Thyroid gland (tissue), 4 donors: ENCODE measurements at regions not wholly inside any gene's neighbourhood (a gene's known extent, or its start where the extent isn't known, plus 50 kb on each side); places are given as distances from the start of the nearest gene placed in this dataset.

Experiments
- DNase-seq, 2 donors: peaks; one replicate each; pipeline ENCODE4 v3.0.0-alpha.2; 2019
- H3K27ac ChIP-seq, 3 donors: fragments of 200-600 bp; sonication (generic); 1 replicate in 2 of 3; 2 replicates in 1 of 3; pipeline ENCODE4 v1.5.1; 2016 to 2019; ENCODE audit warnings: mild to moderate bottlenecking in 1 of 3, moderate library complexity in 1 of 3
- H3K27me3 ChIP-seq: fragments of 200-600 bp; sonication (generic); one replicate; pipeline ENCODE4 v1.5.1; 2019
- H3K36me3 ChIP-seq, 2 donors: fragments of 200-600 bp; sonication (generic); one replicate each; pipeline ENCODE4 v1.5.1; 2016 to 2019
- H3K4me1 ChIP-seq, 2 donors: fragments of 200-600 bp; sonication (generic); one replicate each; pipeline ENCODE4 v1.5.1; 2017 to 2019
- H3K4me3 ChIP-seq, 3 donors: fragments of 200-600 bp; sonication (generic); replicated peaks in 1 of 3; 1 replicate in 2 of 3; 2 replicates in 1 of 3; pipeline ENCODE4 v1.5.1; 2016; ENCODE audit warnings: mild to moderate bottlenecking in 1 of 3
- H3K9me3 ChIP-seq: fragments of 200-600 bp; sonication (generic); one replicate; pipeline ENCODE4 v1.5.1; 2017
- POLR2A ChIP-seq, 2 donors: fragments of 450-650 bp; IDR thresholded peaks; one replicate each; pipeline ENCODE4 v1.6.1; 2017; ENCODE audit warnings: antibody characterized with exemption in 2 of 2, mild to moderate bottlenecking in 2 of 2, moderate library complexity in 1 of 2
- WGBS, 2 donors: methylation state at CpG; one replicate each; pipeline ENCODE4 v1.1.5; 2017; 5-methylcytosine and 5-hydroxymethylcytosine counted together
- intact Hi-C: fragments of 100-400 bp; cut with DNase I; formaldehyde crosslinking; loops from one replicate; pipeline ENCODE4 v1.15.1; 2023
- TF ChIP-seq, protein P1 (sequence below), 6 experiments: fragments of 200-600 bp in 3 of 6; fragments of 450-650 bp in 3 of 6; sonication (generic) in 3 of 6; IDR thresholded peaks; one replicate each; pipeline ENCODE4 v1.5.1; 2016 to 2019; ENCODE audit warnings: antibody characterized with exemption in 6 of 6, mild to moderate bottlenecking in 2 of 6, inconsistent platforms in 1 of 6, moderate library complexity in 1 of 6

DNA sequence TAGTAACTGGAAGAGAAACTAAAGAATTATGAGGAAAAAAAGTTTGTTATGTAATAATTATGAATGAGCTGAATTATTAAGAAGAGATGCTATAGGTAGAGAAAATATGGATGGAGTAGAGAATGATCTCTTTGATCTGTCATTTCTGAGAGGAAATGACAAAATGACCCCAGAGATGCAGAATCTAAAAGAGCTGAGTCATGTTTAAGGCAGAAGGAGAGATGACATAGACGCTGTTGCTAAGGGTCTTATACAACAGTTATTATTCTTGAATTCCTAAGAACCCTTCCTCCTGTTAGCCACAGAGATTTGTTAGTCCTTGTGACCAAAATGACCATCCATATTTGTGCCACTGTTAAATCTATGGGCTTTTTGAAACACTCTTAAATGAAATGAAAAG, 58.3 kb upstream of the FREM2 start:
- WGBS, 2 donors = 69 to 71% methylated on average over 1 of the region's 1 CpG
- intact Hi-C loops = no loop called here
- H3K36me3 ChIP-seq = no peaks in the 10 kb centered on the region

DNA sequence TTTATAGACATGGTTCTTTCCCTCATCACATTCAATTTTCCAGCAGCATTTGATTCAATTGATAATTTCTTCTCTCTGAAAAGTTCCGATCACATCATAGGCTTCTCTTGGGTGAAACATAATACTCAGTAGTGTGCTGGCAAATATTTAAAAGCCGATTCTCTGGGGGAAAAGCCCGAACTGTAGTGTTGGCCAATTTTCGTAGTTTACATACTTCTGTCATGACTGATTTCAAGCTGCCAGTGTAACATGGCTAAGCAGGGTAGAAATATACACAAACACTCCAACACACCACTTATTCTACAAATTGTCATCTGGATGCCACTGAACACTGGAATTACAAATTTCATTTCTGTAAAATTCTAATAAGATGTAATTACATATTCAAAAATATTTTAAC, 56.1 kb upstream of the FREM2 start:
- intact Hi-C loops = no loop called here
- no peak for DNase-seq
- Histone ChIP-seq H3K9me3 (no peaks in the 10 kb centered on the region), H3K36me3 (no peaks in the 10 kb centered on the region), H3K27me3 (no peaks in the 10 kb centered on the region), H3K27ac (no peak overlapping the region), H3K4me1 (no peaks in the 10 kb centered on the region), H3K4me3 (no peak overlapping the region)
- WGBS, 2 donors = 73 to 81% methylated on average over 4 of the region's 4 CpGs
- no peak for TF ChIP-seq POLR2A (IDR thresholded peaks at IDR 0.05)
- TF ChIP-seq, protein P1, sequence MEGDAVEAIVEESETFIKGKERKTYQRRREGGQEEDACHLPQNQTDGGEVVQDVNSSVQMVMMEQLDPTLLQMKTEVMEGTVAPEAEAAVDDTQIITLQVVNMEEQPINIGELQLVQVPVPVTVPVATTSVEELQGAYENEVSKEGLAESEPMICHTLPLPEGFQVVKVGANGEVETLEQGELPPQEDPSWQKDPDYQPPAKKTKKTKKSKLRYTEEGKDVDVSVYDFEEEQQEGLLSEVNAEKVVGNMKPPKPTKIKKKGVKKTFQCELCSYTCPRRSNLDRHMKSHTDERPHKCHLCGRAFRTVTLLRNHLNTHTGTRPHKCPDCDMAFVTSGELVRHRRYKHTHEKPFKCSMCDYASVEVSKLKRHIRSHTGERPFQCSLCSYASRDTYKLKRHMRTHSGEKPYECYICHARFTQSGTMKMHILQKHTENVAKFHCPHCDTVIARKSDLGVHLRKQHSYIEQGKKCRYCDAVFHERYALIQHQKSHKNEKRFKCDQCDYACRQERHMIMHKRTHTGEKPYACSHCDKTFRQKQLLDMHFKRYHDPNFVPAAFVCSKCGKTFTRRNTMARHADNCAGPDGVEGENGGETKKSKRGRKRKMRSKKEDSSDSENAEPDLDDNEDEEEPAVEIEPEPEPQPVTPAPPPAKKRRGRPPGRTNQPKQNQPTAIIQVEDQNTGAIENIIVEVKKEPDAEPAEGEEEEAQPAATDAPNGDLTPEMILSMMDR (IDR thresholded peaks at IDR 0.05) = no peak

More for the DNA sequence above, 58.3 kb upstream of the FREM2 start:
- no peak overlapping the region for H3K4me3 ChIP-seq
- H3K4me1 ChIP-seq = no peaks in the 10 kb centered on the region
- no peaks in the 10 kb centered on the region for H3K27me3 ChIP-seq
- H3K27ac ChIP-seq = no peak overlapping the region
- DNase-seq = no peak
- H3K9me3 ChIP-seq = no peaks in the 10 kb centered on the region
- TF ChIP-seq, protein P1 (IDR thresholded peaks at IDR 0.05) = no peak
- no peak for TF ChIP-seq POLR2A (IDR thresholded peaks at IDR 0.05)

DNA sequence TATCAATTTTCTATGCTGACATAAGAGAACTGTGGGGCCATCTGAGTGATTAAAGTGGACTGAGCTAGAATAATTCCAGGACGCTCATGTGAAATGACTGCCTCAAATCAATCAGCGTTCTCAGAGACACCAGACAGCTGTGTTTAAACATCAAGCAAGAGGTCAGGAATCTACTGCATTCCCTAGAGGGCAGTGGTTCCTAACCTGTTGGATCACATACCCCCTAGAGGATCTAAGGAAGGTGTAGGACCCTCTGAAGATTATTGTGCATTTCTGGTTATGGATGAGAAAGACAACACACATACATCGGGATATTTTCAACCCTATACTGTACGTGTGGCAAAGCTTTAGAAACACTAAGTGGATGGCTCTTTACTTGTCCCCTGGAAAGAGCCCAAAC, 51.8 kb upstream of the FREM2 start:
- H3K4me1 ChIP-seq = peaks cover 7 to 11% of the 10 kb centered on the region in 2 donors
- no peaks in the 10 kb centered on the region for H3K27me3 ChIP-seq
- no peak overlapping the region for H3K27ac ChIP-seq
- no peaks in the 10 kb centered on the region for H3K36me3 ChIP-seq
- TF ChIP-seq POLR2A (IDR thresholded peaks at IDR 0.05) = no peak
- TF ChIP-seq, protein P1 (IDR thresholded peaks at IDR 0.05) = no peak
- intact Hi-C loops = no loop called here
- DNase-seq = no peak
- no peak overlapping the region for H3K4me3 ChIP-seq
- WGBS, 2 donors = 72 to 81% methylated on average over 4 of the region's 4 CpGs
- no peaks in the 10 kb centered on the region for H3K9me3 ChIP-seq

DNA sequence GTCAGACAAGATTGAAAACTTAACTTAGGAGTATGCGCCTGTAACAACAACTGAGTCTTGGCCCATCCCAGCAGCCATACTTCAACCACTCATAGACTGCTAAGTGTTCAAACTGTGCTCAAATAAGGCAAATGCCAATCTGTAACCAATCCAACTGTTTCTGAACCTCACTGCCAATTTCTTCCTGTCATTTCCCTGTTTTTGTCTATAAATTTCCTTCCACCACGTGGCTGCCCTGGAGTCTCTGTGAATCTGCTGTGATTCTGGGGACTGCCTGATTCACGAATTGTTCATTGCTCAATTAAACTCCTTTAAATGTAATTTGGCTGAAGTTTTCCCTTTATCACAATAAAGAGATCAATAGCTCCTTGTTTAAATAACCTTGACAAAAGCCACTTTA, 50.8 kb upstream of the FREM2 start:
- Histone ChIP-seq H3K27ac (peak overlapping the region in 1 of 3 donors; percentile 20), H3K4me1 (peaks cover 7 to 11% of the 10 kb centered on the region in 2 donors), H3K9me3 (no peaks in the 10 kb centered on the region), H3K36me3 (no peaks in the 10 kb centered on the region), H3K4me3 (no peak overlapping the region), H3K27me3 (no peaks in the 10 kb centered on the region)
- DNase-seq = peak; percentile 33 to 49
- WGBS, 2 donors = 37% methylated on average over 3 of the region's 3 CpGs
- intact Hi-C loops = no loop called here
- TF ChIP-seq POLR2A (IDR thresholded peaks at IDR 0.05) = no peak
- TF ChIP-seq, protein P1 (IDR thresholded peaks at IDR 0.05) = no peak

DNA sequence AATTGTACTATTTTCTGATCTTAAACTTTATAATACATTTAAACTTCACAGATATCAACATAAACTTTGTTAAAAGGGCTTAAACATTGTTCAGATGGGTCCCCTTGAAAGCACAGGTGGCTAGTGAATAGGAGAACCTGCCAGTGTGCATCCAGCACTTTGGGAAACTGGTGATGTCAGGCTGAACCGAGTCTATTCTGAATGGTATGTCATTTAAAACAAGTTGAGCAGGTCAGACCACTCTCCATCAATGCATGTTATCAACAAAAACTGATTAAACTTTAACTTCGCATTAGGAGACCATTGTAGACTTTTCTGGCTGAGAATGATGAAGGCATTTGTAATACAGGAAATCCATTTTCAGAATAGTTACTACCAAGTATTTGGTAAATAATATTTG, 50.1 kb upstream of the FREM2 start:
- H3K36me3 ChIP-seq = no peaks in the 10 kb centered on the region
- WGBS, 2 donors = 17 to 34% methylated on average over 2 of the region's 2 CpGs
- DNase-seq = peak; percentile 32 to 36
- peaks cover 7 to 11% of the 10 kb centered on the region in 2 donors for H3K4me1 ChIP-seq
- TF ChIP-seq, protein P1 (IDR thresholded peaks at IDR 0.05) = no peak
- no peak for TF ChIP-seq POLR2A (IDR thresholded peaks at IDR 0.05)
- no peaks in the 10 kb centered on the region for H3K27me3 ChIP-seq
- no peaks in the 10 kb centered on the region for H3K9me3 ChIP-seq
- no peak overlapping the region for H3K4me3 ChIP-seq
- peak overlapping the region in 1 of 3 donors; percentile 20 for H3K27ac ChIP-seq
- intact Hi-C loops = no loop called here
